IMR-90 (cell line): ENCODE measurements at regions not wholly inside any gene's neighbourhood (a gene's known extent, or its start where the extent isn't known, plus 50 kb on each side); places are given as distances from the start of the nearest gene placed in this dataset.

Source experiments
- ATAC-seq: fragments of 200-7000 bp; cut with Tn5 transposase; 2 replicates; pipeline ENCODE4 v1.9.1; 2020; ENCODE audit warnings: low read depth, mild to moderate bottlenecking, moderate library complexity
- BruUV-seq: library from RNA; stranded (reverse); fragments of 400-500 nt; replicated peaks from 2 replicates; lab custom pipeline; 2021; lab: Mats Ljungman, UMichigan
- CTCF ChIA-PET: fragments of 300-600 bp; formaldehyde crosslinking; extraction: SDS; loops from one replicate; lab custom pipeline; 2021; ENCODE audit warnings: antibody characterized with exemption; lab: Yijun Ruan, JAX
- POLR2A ChIA-PET: fragments of 300-600 bp; sonication (Branson Sonifier 250); formaldehyde crosslinking; loops from one replicate; lab custom pipeline; 2022; ENCODE audit warnings: antibody characterized with exemption; ENCODE audit not compliant: unreplicated experiment; lab: Charles Lee
- DNase-seq: peaks from one replicate; pipeline ENCODE4 v3.0.0; 2013
- H2AFZ ChIP-seq: replicated peaks from 2 replicates; pipeline ENCODE3; 2013; ENCODE audit warnings: low read length, mild to moderate bottlenecking; ENCODE audit not compliant: poor library complexity
- H2AK5ac ChIP-seq: 2 replicates; pipeline ENCODE4 v1.6.1; 2013; ENCODE audit warnings: low read depth, low read length, inconsistent platforms
- H2AK9ac ChIP-seq: replicated peaks from 2 replicates; pipeline ENCODE3; 2013; ENCODE audit warnings: mild to moderate bottlenecking, low read depth, low read length, moderate library complexity; ENCODE audit not compliant: poor library complexity
- H2BK120ac ChIP-seq: 2 replicates; pipeline ENCODE4 v1.6.1; 2013; ENCODE audit warnings: low read depth, low read length, inconsistent platforms
- H2BK15ac ChIP-seq: 3 replicates; pipeline ENCODE4 v1.6.1; 2013; ENCODE audit warnings: low read depth, low read length, inconsistent platforms
- H2BK20ac ChIP-seq: 2 replicates; pipeline ENCODE4 v1.6.1; 2013; ENCODE audit warnings: low read depth, mild to moderate bottlenecking, inconsistent platforms, low read length, moderate library complexity
- H2BK5ac ChIP-seq: 2 replicates; pipeline ENCODE4 v1.6.1; 2013; ENCODE audit warnings: mild to moderate bottlenecking, low read depth, low read length, inconsistent platforms; ENCODE audit not compliant: poor library complexity, severe bottlenecking
- H3K14ac ChIP-seq: replicated peaks from 2 replicates; pipeline ENCODE4 v1.6.1; 2013; ENCODE audit warnings: low read depth, low read length, inconsistent platforms
- H3K18ac ChIP-seq: 2 replicates; pipeline ENCODE4 v1.6.1; 2013; ENCODE audit warnings: low read depth, low read length, control low read depth
- H3K23ac ChIP-seq: 2 replicates; pipeline ENCODE4 v1.6.1; 2013; ENCODE audit warnings: low read depth, low read length, inconsistent platforms
- H3K27ac ChIP-seq: 2 replicates; pipeline ENCODE4 v1.5.1; 2013; ENCODE audit warnings: mild to moderate bottlenecking, control low read depth, low read length; ENCODE audit not compliant: insufficient read depth
- H3K27me3 ChIP-seq: 2 replicates; pipeline ENCODE4 v1.6.1; 2013; ENCODE audit warnings: low read length; ENCODE audit not compliant: control insufficient read depth, insufficient read depth
- H3K36me3 ChIP-seq: 2 replicates; pipeline ENCODE4 v1.6.1; 2013; ENCODE audit warnings: low read length, mixed read lengths; ENCODE audit not compliant: control insufficient read depth, insufficient read depth
- H3K4ac ChIP-seq: 2 replicates; pipeline ENCODE4 v1.6.1; 2013; ENCODE audit warnings: low read depth, low read length, inconsistent platforms
- H3K4me1 ChIP-seq: 2 replicates; pipeline ENCODE4 v1.6.1; 2013; ENCODE audit warnings: low read length, mixed read lengths; ENCODE audit not compliant: control insufficient read depth, insufficient read depth
- H3K4me2 ChIP-seq: 2 replicates; pipeline ENCODE4 v1.6.1; 2013; ENCODE audit warnings: low read depth, mild to moderate bottlenecking, control low read depth, low read length, moderate library complexity
- H3K4me3 ChIP-seq: 2 replicates; pipeline ENCODE4 v1.5.1; 2013; ENCODE audit warnings: low read depth, mild to moderate bottlenecking, control low read depth, low read length, moderate library complexity; ENCODE audit not compliant: insufficient read depth
- H3K56ac ChIP-seq: 2 replicates; pipeline ENCODE4 v1.6.1; 2013; ENCODE audit warnings: low read length, inconsistent platforms; ENCODE audit not compliant: insufficient read depth; ENCODE audit errors: extremely low read depth
- H3K79me1 ChIP-seq, 2 experiments: 2 replicates each; pipeline ENCODE4 v1.6.1; 2013; ENCODE audit warnings: low read length in 2 of 2, inconsistent platforms in 1 of 2, low read depth in 1 of 2
- H3K9ac ChIP-seq: 2 replicates; pipeline ENCODE4 v1.6.1; 2013; ENCODE audit warnings: low read depth, low read length, control low read depth
- H3K9me1 ChIP-seq: 2 replicates; pipeline ENCODE4 v1.6.1; 2013; ENCODE audit warnings: low read length, inconsistent platforms; ENCODE audit not compliant: insufficient read depth
- H3K9me3 ChIP-seq: 2 replicates; pipeline ENCODE4 v1.6.1; 2013; ENCODE audit warnings: low read length; ENCODE audit not compliant: control insufficient read depth, insufficient read depth
- H4K20me1 ChIP-seq: 2 replicates; pipeline ENCODE4 v1.6.1; 2013; ENCODE audit warnings: low read length, inconsistent platforms; ENCODE audit not compliant: insufficient read depth
- H4K5ac ChIP-seq: 2 replicates; pipeline ENCODE4 v1.6.1; 2013; ENCODE audit warnings: mild to moderate bottlenecking, low read depth, low read length, control low read depth
- H4K8ac ChIP-seq, 2 experiments: 2 replicates each; pipeline ENCODE4 v1.6.1; 2013; ENCODE audit warnings: low read depth in 2 of 2, low read length in 2 of 2, control low read depth in 1 of 2, inconsistent platforms in 1 of 2
- H4K91ac ChIP-seq: 2 replicates; pipeline ENCODE4 v1.6.1; 2013; ENCODE audit warnings: low read depth, low read length, inconsistent platforms; ENCODE audit not compliant: insufficient read depth
- BHLHE40 ChIP-seq: fragments of 150-350 bp; IDR thresholded peaks from 2 replicates; pipeline ENCODE4 v1.6.1; 2016; ENCODE audit warnings: mild to moderate bottlenecking, low read depth, low read length
- CEBPB ChIP-seq: IDR thresholded peaks from 2 replicates; pipeline ENCODE4 v1.6.1; 2012; ENCODE audit warnings: low read depth, low read length, improper control_type of control experiment
- CHD1 ChIP-seq: IDR thresholded peaks from 2 replicates; pipeline ENCODE4 v1.6.1; 2012; ENCODE audit warnings: low read depth, low read length, improper control_type of control experiment
- FOS ChIP-seq: fragments of 150-350 bp; IDR thresholded peaks from 2 replicates; pipeline ENCODE4 v1.6.1; 2016; ENCODE audit warnings: low read depth, low read length
- MAFK ChIP-seq: IDR thresholded peaks from 2 replicates; pipeline ENCODE4 v1.6.1; 2012; ENCODE audit warnings: low read depth, low read length, improper control_type of control experiment
- MAZ ChIP-seq: IDR thresholded peaks from 2 replicates; pipeline ENCODE4 v1.6.1; 2012; ENCODE audit warnings: low read depth, mild to moderate bottlenecking, low read length, improper control_type of control experiment, moderate library complexity, borderline replicate concordance
- MXI1 ChIP-seq: IDR thresholded peaks from 2 replicates; pipeline ENCODE4 v1.6.1; 2012; ENCODE audit warnings: low read depth, mild to moderate bottlenecking, low read length, moderate library complexity, borderline replicate concordance
- NFE2L2 ChIP-seq: fragments of 150-350 bp; IDR thresholded peaks from 2 replicates; pipeline ENCODE4 v1.6.1; 2016; ENCODE audit warnings: low read depth, mild to moderate bottlenecking, low read length
- POLR2A ChIP-seq: IDR thresholded peaks from 2 replicates; pipeline ENCODE4 v1.6.1; 2012; ENCODE audit warnings: mild to moderate bottlenecking, low read depth, low read length
- RAD21 ChIP-seq: IDR thresholded peaks from 2 replicates; pipeline ENCODE4 v1.6.1; 2012; ENCODE audit warnings: low read length, improper control_type of control experiment
- RCOR1 ChIP-seq: IDR thresholded peaks from 2 replicates; pipeline ENCODE4 v1.6.1; 2012; ENCODE audit warnings: mild to moderate bottlenecking, low read length, improper control_type of control experiment; ENCODE audit not compliant: insufficient replicate concordance
- RFX5 ChIP-seq: IDR thresholded peaks from 2 replicates; pipeline ENCODE4 v1.8.0; 2012; ENCODE audit warnings: low read depth, mild to moderate bottlenecking, low read length, moderate library complexity
- SMC3 ChIP-seq: fragments of 150-350 bp; IDR thresholded peaks from 2 replicates; pipeline ENCODE4 v1.6.1; 2016; ENCODE audit warnings: low read depth, mild to moderate bottlenecking, antibody characterized with exemption, low read length, moderate library complexity
- USF2 ChIP-seq: fragments of 150-350 bp; IDR thresholded peaks from 2 replicates; pipeline ENCODE4 v1.6.1; 2017; ENCODE audit warnings: mild to moderate bottlenecking, antibody characterized with exemption, low read length, low read depth
- WGBS, 2 experiments: methylation state at CpG; one replicate each; pipeline versions ENCODE4 v1.1.5 to v1.1.7; 2013; ENCODE audit warnings: missing lambda C conversion rate in 2 of 2; ENCODE audit not compliant: insufficient read length in 1 of 2; ENCODE audit errors: extremely low coverage in 2 of 2; 5-methylcytosine and 5-hydroxymethylcytosine counted together
- dilution Hi-C: fragments of 300-500 bp; cut with HindIII; formaldehyde crosslinking; loops from one replicate; pipeline ENCODE4 v1.14.3; 2018; ENCODE audit warnings: low sequenced_read_pairs; ENCODE audit not compliant: unreplicated experiment
- in situ Hi-C: fragments of 300-500 bp; cut with MboI; formaldehyde crosslinking; loops from 3 replicates; pipeline ENCODE4 v1.14.3; 2019; ENCODE audit warnings: low sequenced_read_pairs, inconsistent platforms, mixed read lengths
- intact Hi-C: fragments of 100-400 bp; cut with micrococcal nuclease; formaldehyde crosslinking; loops from 2 replicates; pipeline ENCODE4 v1.10.0; 2022
- TF ChIP-seq, protein P1 (sequence below): conservative IDR thresholded peaks from 2 replicates; pipeline ENCODE4 v1.5.1; 2012; ENCODE audit warnings: mild to moderate bottlenecking, low read depth, low read length, improper control_type of control experiment
- TF ChIP-seq, protein P2 (sequence below): fragments of 150-350 bp; IDR thresholded peaks from 2 replicates; pipeline ENCODE4 v1.6.1; 2016; ENCODE audit warnings: low read depth, mild to moderate bottlenecking, low read length, moderate library complexity, borderline replicate concordance

DNA sequence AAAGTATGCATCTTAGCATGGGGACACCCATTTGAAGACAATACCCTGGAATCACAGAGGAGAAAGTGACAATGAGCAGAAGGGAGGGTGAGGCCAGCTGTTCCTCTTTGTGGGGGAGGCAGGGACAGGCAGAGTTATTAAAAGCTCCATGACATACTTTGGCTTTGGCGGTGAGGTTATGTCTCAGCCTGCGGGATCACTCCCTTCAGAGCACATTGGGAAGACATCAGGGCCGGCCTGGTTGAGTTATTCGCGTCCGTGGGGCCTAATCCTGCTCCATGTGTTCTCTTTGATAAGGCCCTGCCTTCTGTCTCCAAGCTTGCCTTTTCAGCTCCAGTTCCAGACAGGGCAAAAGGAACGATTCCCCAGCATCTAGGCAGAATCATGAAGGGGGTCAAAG is 98.8 kb upstream of the NTF3 start:
- intact Hi-C loops (no loop called here), dilution Hi-C loops (no loop called here), in situ Hi-C loops (no loop called here)
- H3K4ac ChIP-seq, result no peak overlapping the region
- H2AK5ac ChIP-seq, result no peak overlapping the region
- ATAC-seq (no peak), DNase-seq (no peak)
- H4K8ac ChIP-seq, result no peak overlapping the region
- no peak overlapping the region for H3K14ac ChIP-seq
- H3K27ac ChIP-seq, result no peak overlapping the region
- H3K27me3 ChIP-seq, result peaks cover 7% of the 10 kb centered on the region
- no peak overlapping the region for H2BK5ac ChIP-seq
- 90% methylated on average over 5 of the region's 7 CpGs; no CpG with 5 or more reads in 1 of the 2 experiments for WGBS, 2 experiments
- no peak overlapping the region for H2BK120ac ChIP-seq
- H4K91ac ChIP-seq, result no peak overlapping the region
- ChIA-PET CTCF (no interaction called here), POLR2A (no interaction called here)
- no peak overlapping the region for H2AK9ac ChIP-seq
- H2AFZ ChIP-seq, result no peak overlapping the region
- no peaks in the 10 kb centered on the region for H3K9me1 ChIP-seq
- H3K18ac ChIP-seq, result no peak overlapping the region
- no peaks in the 10 kb centered on the region for H3K9me3 ChIP-seq
- no TSS peak for BruUV-seq
- H4K5ac ChIP-seq, result no peak overlapping the region
- no peaks in the 10 kb centered on the region for H4K20me1 ChIP-seq
- H3K79me1 ChIP-seq, result no peaks in the 10 kb centered on the region
- TF ChIP-seq USF2 (no peak), POLR2A (no peak), RAD21 (no peak), MAFK (no peak), NFE2L2 (no peak), SMC3 (no peak), RFX5 (no peak), FOS (no peak), CHD1 (no peak), MAZ (no peak), RCOR1 (no peak), BHLHE40 (no peak), MXI1 (no peak), CEBPB (no peak)
- TF ChIP-seq, protein P1, sequence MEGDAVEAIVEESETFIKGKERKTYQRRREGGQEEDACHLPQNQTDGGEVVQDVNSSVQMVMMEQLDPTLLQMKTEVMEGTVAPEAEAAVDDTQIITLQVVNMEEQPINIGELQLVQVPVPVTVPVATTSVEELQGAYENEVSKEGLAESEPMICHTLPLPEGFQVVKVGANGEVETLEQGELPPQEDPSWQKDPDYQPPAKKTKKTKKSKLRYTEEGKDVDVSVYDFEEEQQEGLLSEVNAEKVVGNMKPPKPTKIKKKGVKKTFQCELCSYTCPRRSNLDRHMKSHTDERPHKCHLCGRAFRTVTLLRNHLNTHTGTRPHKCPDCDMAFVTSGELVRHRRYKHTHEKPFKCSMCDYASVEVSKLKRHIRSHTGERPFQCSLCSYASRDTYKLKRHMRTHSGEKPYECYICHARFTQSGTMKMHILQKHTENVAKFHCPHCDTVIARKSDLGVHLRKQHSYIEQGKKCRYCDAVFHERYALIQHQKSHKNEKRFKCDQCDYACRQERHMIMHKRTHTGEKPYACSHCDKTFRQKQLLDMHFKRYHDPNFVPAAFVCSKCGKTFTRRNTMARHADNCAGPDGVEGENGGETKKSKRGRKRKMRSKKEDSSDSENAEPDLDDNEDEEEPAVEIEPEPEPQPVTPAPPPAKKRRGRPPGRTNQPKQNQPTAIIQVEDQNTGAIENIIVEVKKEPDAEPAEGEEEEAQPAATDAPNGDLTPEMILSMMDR, result no peak
- TF ChIP-seq, protein P2, sequence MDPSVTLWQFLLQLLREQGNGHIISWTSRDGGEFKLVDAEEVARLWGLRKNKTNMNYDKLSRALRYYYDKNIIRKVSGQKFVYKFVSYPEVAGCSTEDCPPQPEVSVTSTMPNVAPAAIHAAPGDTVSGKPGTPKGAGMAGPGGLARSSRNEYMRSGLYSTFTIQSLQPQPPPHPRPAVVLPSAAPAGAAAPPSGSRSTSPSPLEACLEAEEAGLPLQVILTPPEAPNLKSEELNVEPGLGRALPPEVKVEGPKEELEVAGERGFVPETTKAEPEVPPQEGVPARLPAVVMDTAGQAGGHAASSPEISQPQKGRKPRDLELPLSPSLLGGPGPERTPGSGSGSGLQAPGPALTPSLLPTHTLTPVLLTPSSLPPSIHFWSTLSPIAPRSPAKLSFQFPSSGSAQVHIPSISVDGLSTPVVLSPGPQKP, result no peak
- H3K56ac ChIP-seq, result no peak overlapping the region
- no peak overlapping the region for H3K4me2 ChIP-seq
- no peak overlapping the region for H3K4me3 ChIP-seq
- no peak overlapping the region for H2BK20ac ChIP-seq
- no peak overlapping the region for H2BK15ac ChIP-seq
- no peaks in the 10 kb centered on the region for H3K4me1 ChIP-seq
- H3K36me3 ChIP-seq, result no peaks in the 10 kb centered on the region
- H3K9ac ChIP-seq, result no peak overlapping the region
- no peak overlapping the region for H3K23ac ChIP-seq
